ENCODE measurements at regions not wholly inside any gene's neighbourhood (a gene's known extent, or its start where the extent isn't known, plus 50 kb on each side); places are given as distances from the start of the nearest gene placed in this dataset.

GRCh38 chr11:82521427-82521826, 212.2 kb downstream of the FAM181B start:
- no CpG with 5 or more reads among the region's 3 CpGs for WGBS (ENCODE audit: extremely low coverage, insufficient read length, low lambda C conversion rate)
- H3K79me1 ChIP-seq (ENCODE audit: insufficient read depth, low read depth, low read length, poor library complexity, severe bottlenecking), result no peaks in the 10 kb centered on the region
- no peak overlapping the region for H2BK20ac ChIP-seq (ENCODE audit: low read depth, low read length, poor library complexity, severe bottlenecking)
- Mint-ChIP-seq H3K36me3 (ENCODE audit: insufficient read depth in 1 of 3, low read depth in 3 of 3) (peaks cover 0 to 2% (median 0%) of the 10 kb centered on the region in 3 experiments; a peak in 1 of 7 replicates), H3K4me1 (no peaks in the 10 kb centered on the region), H3K4me3 (no peak overlapping the region), H3K9me3 (peaks cover 3 to 14% of the 10 kb centered on the region in 2 experiments; a peak in 4 of 5 replicates), H3K27me3 (ENCODE audit: low read depth) (peaks cover 11% of the 10 kb centered on the region), H3K27ac (no peak overlapping the region)
- H2BK5ac ChIP-seq (ENCODE audit: insufficient read length, low read length), result no peak overlapping the region
- no peak overlapping the region for H4K91ac ChIP-seq (ENCODE audit: insufficient read length, low read depth, low read length)
- no peaks in the 10 kb centered on the region for H3K23me2 ChIP-seq (ENCODE audit: insufficient read length, low read depth, low read length, poor library complexity, severe bottlenecking)
- no peak for TF ChIP-seq CTCF (conservative IDR thresholded peaks at IDR 0.05)
- no peak overlapping the region for H3K56ac ChIP-seq (ENCODE audit: insufficient read length, low read depth, low read length)
- H2BK120ac ChIP-seq (ENCODE audit: low read depth, low read length, poor library complexity, severe bottlenecking), result no peak overlapping the region
- no peak overlapping the region for H4K8ac ChIP-seq (replicated peaks; ENCODE audit: insufficient read length, low read depth, low read length)
- H3K27me3 ChIP-seq (ENCODE audit: insufficient read depth, low read length), result no peaks in the 10 kb centered on the region
- no peak overlapping the region for H3K4ac ChIP-seq (ENCODE audit: low read depth, low read length)
- no peaks in the 10 kb centered on the region for H3K79me2 ChIP-seq (ENCODE audit: insufficient read depth, low read length)
- no peak overlapping the region for H3K23ac ChIP-seq (ENCODE audit: insufficient read length, low read depth, low read length)
- H2BK15ac ChIP-seq (ENCODE audit: low read depth, low read length), result no peak overlapping the region
- no peak overlapping the region for H3T11ph ChIP-seq (ENCODE audit: low read length)
- no peak overlapping the region for H4K5ac ChIP-seq (ENCODE audit: insufficient read length, low read depth, low read length)
- no peaks in the 10 kb centered on the region for H3K4me1 ChIP-seq (ENCODE audit: insufficient read depth, low read length)
- H3K14ac ChIP-seq (ENCODE audit: insufficient read depth, low read length), result no peak overlapping the region
- H3K9ac ChIP-seq (ENCODE audit: extremely low read depth, insufficient read length, low read length), result no peak overlapping the region
- no peak overlapping the region for H3K18ac ChIP-seq (ENCODE audit: insufficient read length, low read depth, low read length)
- H2AK5ac ChIP-seq (ENCODE audit: insufficient read length, low read length), result no peak overlapping the region
- no peak overlapping the region for H3K27ac ChIP-seq (ENCODE audit: insufficient read length, low read depth, low read length)
- no peak overlapping the region for H2AFZ ChIP-seq (ENCODE audit: low read length)
- H2BK12ac ChIP-seq (ENCODE audit: insufficient read length, low read depth, low read length), result no peak overlapping the region
- H3K9me3 ChIP-seq (ENCODE audit: control insufficient read depth, low read depth, low read length), result no peaks in the 10 kb centered on the region
- no peak overlapping the region for H3K4me2 ChIP-seq (ENCODE audit: insufficient read depth, insufficient read length, low read length)
- DNase-seq, result no peak
- no peaks in the 10 kb centered on the region for H4K20me1 ChIP-seq (ENCODE audit: control insufficient read depth, insufficient read depth, insufficient read length)

All from H9 (cell line).